GM23338 (cell line): ENCODE measurements at regions not wholly inside any gene's neighbourhood (a gene's known extent, or its start where the extent isn't known, plus 50 kb on each side); places are given as distances from the start of the nearest gene placed in this dataset.

ENCODE experiments used
- ATAC-seq: fragments of 200-7000 bp; cut with Tn5 transposase; 3 replicates; pipeline ENCODE4 v1.9.1; 2020
- DNase-seq: peaks from one replicate; pipeline ENCODE4 v3.0.0-alpha.2; 2015; ENCODE audit warnings: low spot score
- H2AFZ ChIP-seq: fragments of 200-600 bp; sonication (generic); 2 replicates; pipeline ENCODE4 v1.8.0; 2016; ENCODE audit warnings: antibody characterized with exemption, mild to moderate bottlenecking, moderate library complexity
- H3F3A ChIP-seq: fragments of 200-600 bp; sonication (generic); replicated peaks from 2 replicates; pipeline ENCODE4 v1.8.0; 2017; ENCODE audit warnings: antibody characterized with exemption, mixed run types, low read depth
- H3K27ac ChIP-seq: fragments of 200-600 bp; sonication (generic); 2 replicates; pipeline ENCODE4 v1.6.1; 2016; ENCODE audit warnings: low read depth
- H3K27me3 ChIP-seq: fragments of 200-600 bp; sonication (generic); 2 replicates; pipeline ENCODE4 v1.8.0; 2016; ENCODE audit warnings: mild to moderate bottlenecking, mixed run types, moderate library complexity; ENCODE audit not compliant: insufficient read depth
- H3K36me3 ChIP-seq: fragments of 200-600 bp; sonication (generic); 2 replicates; pipeline ENCODE4 v1.8.0; 2016; ENCODE audit warnings: mild to moderate bottlenecking; ENCODE audit not compliant: insufficient read depth
- H3K4me1 ChIP-seq: fragments of 200-600 bp; sonication (generic); 2 replicates; pipeline ENCODE4 v1.8.0; 2016; ENCODE audit warnings: mild to moderate bottlenecking, moderate library complexity; ENCODE audit not compliant: insufficient read depth
- H3K4me2 ChIP-seq: fragments of 200-600 bp; sonication (generic); 2 replicates; pipeline ENCODE4 v1.7.1; 2017; ENCODE audit warnings: mixed run types
- H3K4me3 ChIP-seq: fragments of 200-600 bp; sonication (generic); 2 replicates; pipeline ENCODE4 v1.6.1; 2016; ENCODE audit warnings: mixed run types
- H3K79me2 ChIP-seq: fragments of 200-600 bp; sonication (generic); replicated peaks from 2 replicates; pipeline ENCODE4 v1.8.0; 2017; ENCODE audit warnings: mild to moderate bottlenecking; ENCODE audit not compliant: insufficient read depth
- H3K9me2 ChIP-seq: fragments of 200-600 bp; sonication (generic); 2 replicates; pipeline ENCODE4 v1.8.0; 2017; ENCODE audit not compliant: insufficient read depth
- H4K20me1 ChIP-seq: fragments of 200-600 bp; sonication (generic); replicated peaks from 2 replicates; pipeline ENCODE4 v1.8.0; 2017; ENCODE audit warnings: mild to moderate bottlenecking; ENCODE audit not compliant: insufficient read depth
- H3K27ac Mint-ChIP-seq: 2 replicates; pipeline ENCODE4 v1.8.0; 2020; ENCODE audit warnings: inconsistent platforms, mild to moderate bottlenecking, moderate library complexity, mixed read lengths
- H3K27me3 Mint-ChIP-seq: 3 replicates; pipeline ENCODE4 v1.8.0; 2022; ENCODE audit warnings: low read depth, mild to moderate bottlenecking, moderate library complexity, mixed read lengths, inconsistent platforms; ENCODE audit not compliant: insufficient read depth, poor library complexity
- H3K36me3 Mint-ChIP-seq: 3 replicates; pipeline ENCODE4 v1.8.0; 2021; ENCODE audit warnings: low read depth, mild to moderate bottlenecking, inconsistent platforms, moderate library complexity, mixed read lengths
- H3K4me1 Mint-ChIP-seq: 3 replicates; pipeline ENCODE4 v1.8.0; 2020; ENCODE audit warnings: mild to moderate bottlenecking, inconsistent platforms, mixed read lengths
- H3K4me3 Mint-ChIP-seq: 3 replicates; pipeline ENCODE4 v1.8.0; 2021; ENCODE audit warnings: moderate library complexity, mild to moderate bottlenecking, inconsistent platforms, mixed read lengths
- H3K9me3 Mint-ChIP-seq: 3 replicates; pipeline ENCODE4 v1.8.0; 2020; ENCODE audit warnings: moderate library complexity, mild to moderate bottlenecking, inconsistent platforms, mixed read lengths
- CREB1 ChIP-seq: fragments of 250-450 bp; sonication (Bioruptor Pico); IDR thresholded peaks from 2 replicates; pipeline ENCODE4 v1.5.0; 2020; ENCODE audit warnings: low read depth, mild to moderate bottlenecking, moderate library complexity
- EZH2 ChIP-seq: fragments of 200-600 bp; sonication (generic); IDR thresholded peaks from one replicate; pipeline ENCODE4 v1.8.0; 2017; ENCODE audit warnings: antibody characterized with exemption, mild to moderate bottlenecking, low read depth; ENCODE audit not compliant: unreplicated experiment
- EZH2phosphoT487 ChIP-seq: fragments of 200-600 bp; sonication (generic); IDR thresholded peaks from one replicate; pipeline ENCODE4 v1.8.1; 2018; ENCODE audit warnings: antibody characterized with exemption; ENCODE audit not compliant: unreplicated experiment
- JUNB ChIP-seq: IDR thresholded peaks from one replicate; pipeline ENCODE4 v1.6.1; 2016; ENCODE audit warnings: antibody characterized with exemption; ENCODE audit not compliant: unreplicated experiment
- NANOG ChIP-seq: IDR thresholded peaks from 2 replicates; pipeline ENCODE4 v1.6.1; 2016; ENCODE audit warnings: antibody characterized with exemption, borderline replicate concordance
- POLR2AphosphoS5 ChIP-seq: IDR thresholded peaks from 2 replicates; pipeline ENCODE4 v1.6.1; 2016; ENCODE audit warnings: antibody characterized with exemption, low read depth
- STAT1 ChIP-seq: IDR thresholded peaks from one replicate; pipeline ENCODE4 v1.6.1; 2016; ENCODE audit warnings: antibody characterized with exemption; ENCODE audit not compliant: unreplicated experiment
- ZNF114 ChIP-seq: fragments of 250-450 bp; sonication (Bioruptor Pico); IDR thresholded peaks from 2 replicates; pipeline ENCODE4 v1.5.0; 2020; ENCODE audit warnings: mild to moderate bottlenecking, moderate library complexity
- ZNF331 ChIP-seq: fragments of 250-450 bp; sonication (Bioruptor Pico); IDR thresholded peaks from 2 replicates; pipeline ENCODE4 v1.5.0; 2020; ENCODE audit warnings: low read depth, mild to moderate bottlenecking, moderate library complexity
- TF ChIP-seq, protein P1 (sequence below), 2 experiments: fragments of 200-600 bp in 1 of 2; sonication (generic) in 1 of 2; conservative IDR thresholded peaks; 2 replicates each; pipeline versions ENCODE4 v1.5.1 to v1.6.1; 2016 to 2017; ENCODE audit warnings: antibody characterized with exemption in 2 of 2, low read depth in 2 of 2, mild to moderate bottlenecking in 2 of 2, moderate library complexity in 1 of 2
- TF ChIP-seq, protein P2 (sequence below): IDR thresholded peaks from one replicate; pipeline ENCODE4 v1.6.1; 2018; ENCODE audit warnings: antibody characterized with exemption; ENCODE audit not compliant: unreplicated experiment
- TF ChIP-seq, protein P3 (sequence below): IDR thresholded peaks from 2 replicates; pipeline ENCODE4 v1.6.1; 2016; ENCODE audit warnings: antibody characterized with exemption
- TF ChIP-seq, protein P4 (sequence below): fragments of 250-450 bp; sonication (Bioruptor Pico); IDR thresholded peaks from 2 replicates; pipeline ENCODE4 v1.5.0; 2020; ENCODE audit warnings: mild to moderate bottlenecking, moderate library complexity

DNA sequence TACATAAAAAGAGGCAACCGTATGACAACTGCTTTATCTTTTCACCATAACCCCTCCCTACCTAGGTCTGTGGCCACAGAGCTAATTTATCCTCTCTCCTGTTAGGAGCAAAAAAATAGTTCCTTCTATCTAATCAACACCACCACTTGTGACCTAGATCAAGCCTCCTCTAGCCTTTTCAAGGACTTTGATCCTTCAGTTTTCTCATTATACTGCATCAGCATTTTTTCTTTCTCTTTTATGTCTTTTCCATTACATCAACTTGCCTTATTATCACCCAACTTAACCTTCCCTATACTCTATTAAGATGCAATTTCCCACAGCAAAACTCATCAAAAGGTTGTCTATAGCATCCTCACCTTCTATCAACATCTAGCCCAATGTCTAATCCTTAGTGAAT, 211.0 kb downstream of the ANKRD50 start:
- Histone ChIP-seq H3K79me2 (no peaks in the 10 kb centered on the region), H3K4me1 (no peaks in the 10 kb centered on the region), H3K4me3 (no peak overlapping the region), H4K20me1 (no peaks in the 10 kb centered on the region), H3K36me3 (no peaks in the 10 kb centered on the region), H3F3A (no peaks in the 10 kb centered on the region), H3K27me3 (no peaks in the 10 kb centered on the region), H3K27ac (no peak overlapping the region), H2AFZ (no peak overlapping the region), H3K4me2 (no peak overlapping the region), H3K9me2 (no peaks in the 10 kb centered on the region)
- H3K27me3 Mint-ChIP-seq = no peaks in the 10 kb centered on the region
- H3K27ac Mint-ChIP-seq = no peak overlapping the region
- H3K4me1 Mint-ChIP-seq = peaks cover 8% of the 10 kb centered on the region; the same call in 2 of the 3 replicates
- ATAC-seq (no peak), DNase-seq (no peak)
- no peaks in the 10 kb centered on the region for H3K9me3 Mint-ChIP-seq
- no peak overlapping the region for H3K4me3 Mint-ChIP-seq
- no peaks in the 10 kb centered on the region for H3K36me3 Mint-ChIP-seq
- TF ChIP-seq, protein P1, sequence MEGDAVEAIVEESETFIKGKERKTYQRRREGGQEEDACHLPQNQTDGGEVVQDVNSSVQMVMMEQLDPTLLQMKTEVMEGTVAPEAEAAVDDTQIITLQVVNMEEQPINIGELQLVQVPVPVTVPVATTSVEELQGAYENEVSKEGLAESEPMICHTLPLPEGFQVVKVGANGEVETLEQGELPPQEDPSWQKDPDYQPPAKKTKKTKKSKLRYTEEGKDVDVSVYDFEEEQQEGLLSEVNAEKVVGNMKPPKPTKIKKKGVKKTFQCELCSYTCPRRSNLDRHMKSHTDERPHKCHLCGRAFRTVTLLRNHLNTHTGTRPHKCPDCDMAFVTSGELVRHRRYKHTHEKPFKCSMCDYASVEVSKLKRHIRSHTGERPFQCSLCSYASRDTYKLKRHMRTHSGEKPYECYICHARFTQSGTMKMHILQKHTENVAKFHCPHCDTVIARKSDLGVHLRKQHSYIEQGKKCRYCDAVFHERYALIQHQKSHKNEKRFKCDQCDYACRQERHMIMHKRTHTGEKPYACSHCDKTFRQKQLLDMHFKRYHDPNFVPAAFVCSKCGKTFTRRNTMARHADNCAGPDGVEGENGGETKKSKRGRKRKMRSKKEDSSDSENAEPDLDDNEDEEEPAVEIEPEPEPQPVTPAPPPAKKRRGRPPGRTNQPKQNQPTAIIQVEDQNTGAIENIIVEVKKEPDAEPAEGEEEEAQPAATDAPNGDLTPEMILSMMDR (conservative IDR thresholded peaks at IDR 0.05; ENCODE audit: low read depth in 2 of 2) = no peak
- TF ChIP-seq ZNF331 (no peak), CREB1 (CRISPR knock-in tag) (no peak), EZH2phosphoT487 (no peak), ZNF114 (CRISPR knock-in tag) (no peak), POLR2AphosphoS5 (no peak), NANOG (no peak), EZH2 (no peak), JUNB (no peak), STAT1 (no peak)
- TF ChIP-seq, protein P2, sequence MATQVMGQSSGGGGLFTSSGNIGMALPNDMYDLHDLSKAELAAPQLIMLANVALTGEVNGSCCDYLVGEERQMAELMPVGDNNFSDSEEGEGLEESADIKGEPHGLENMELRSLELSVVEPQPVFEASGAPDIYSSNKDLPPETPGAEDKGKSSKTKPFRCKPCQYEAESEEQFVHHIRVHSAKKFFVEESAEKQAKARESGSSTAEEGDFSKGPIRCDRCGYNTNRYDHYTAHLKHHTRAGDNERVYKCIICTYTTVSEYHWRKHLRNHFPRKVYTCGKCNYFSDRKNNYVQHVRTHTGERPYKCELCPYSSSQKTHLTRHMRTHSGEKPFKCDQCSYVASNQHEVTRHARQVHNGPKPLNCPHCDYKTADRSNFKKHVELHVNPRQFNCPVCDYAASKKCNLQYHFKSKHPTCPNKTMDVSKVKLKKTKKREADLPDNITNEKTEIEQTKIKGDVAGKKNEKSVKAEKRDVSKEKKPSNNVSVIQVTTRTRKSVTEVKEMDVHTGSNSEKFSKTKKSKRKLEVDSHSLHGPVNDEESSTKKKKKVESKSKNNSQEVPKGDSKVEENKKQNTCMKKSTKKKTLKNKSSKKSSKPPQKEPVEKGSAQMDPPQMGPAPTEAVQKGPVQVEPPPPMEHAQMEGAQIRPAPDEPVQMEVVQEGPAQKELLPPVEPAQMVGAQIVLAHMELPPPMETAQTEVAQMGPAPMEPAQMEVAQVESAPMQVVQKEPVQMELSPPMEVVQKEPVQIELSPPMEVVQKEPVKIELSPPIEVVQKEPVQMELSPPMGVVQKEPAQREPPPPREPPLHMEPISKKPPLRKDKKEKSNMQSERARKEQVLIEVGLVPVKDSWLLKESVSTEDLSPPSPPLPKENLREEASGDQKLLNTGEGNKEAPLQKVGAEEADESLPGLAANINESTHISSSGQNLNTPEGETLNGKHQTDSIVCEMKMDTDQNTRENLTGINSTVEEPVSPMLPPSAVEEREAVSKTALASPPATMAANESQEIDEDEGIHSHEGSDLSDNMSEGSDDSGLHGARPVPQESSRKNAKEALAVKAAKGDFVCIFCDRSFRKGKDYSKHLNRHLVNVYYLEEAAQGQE = no peak
- TF ChIP-seq, protein P3, sequence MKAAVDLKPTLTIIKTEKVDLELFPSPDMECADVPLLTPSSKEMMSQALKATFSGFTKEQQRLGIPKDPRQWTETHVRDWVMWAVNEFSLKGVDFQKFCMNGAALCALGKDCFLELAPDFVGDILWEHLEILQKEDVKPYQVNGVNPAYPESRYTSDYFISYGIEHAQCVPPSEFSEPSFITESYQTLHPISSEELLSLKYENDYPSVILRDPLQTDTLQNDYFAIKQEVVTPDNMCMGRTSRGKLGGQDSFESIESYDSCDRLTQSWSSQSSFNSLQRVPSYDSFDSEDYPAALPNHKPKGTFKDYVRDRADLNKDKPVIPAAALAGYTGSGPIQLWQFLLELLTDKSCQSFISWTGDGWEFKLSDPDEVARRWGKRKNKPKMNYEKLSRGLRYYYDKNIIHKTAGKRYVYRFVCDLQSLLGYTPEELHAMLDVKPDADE = no peak
- TF ChIP-seq, protein P4, sequence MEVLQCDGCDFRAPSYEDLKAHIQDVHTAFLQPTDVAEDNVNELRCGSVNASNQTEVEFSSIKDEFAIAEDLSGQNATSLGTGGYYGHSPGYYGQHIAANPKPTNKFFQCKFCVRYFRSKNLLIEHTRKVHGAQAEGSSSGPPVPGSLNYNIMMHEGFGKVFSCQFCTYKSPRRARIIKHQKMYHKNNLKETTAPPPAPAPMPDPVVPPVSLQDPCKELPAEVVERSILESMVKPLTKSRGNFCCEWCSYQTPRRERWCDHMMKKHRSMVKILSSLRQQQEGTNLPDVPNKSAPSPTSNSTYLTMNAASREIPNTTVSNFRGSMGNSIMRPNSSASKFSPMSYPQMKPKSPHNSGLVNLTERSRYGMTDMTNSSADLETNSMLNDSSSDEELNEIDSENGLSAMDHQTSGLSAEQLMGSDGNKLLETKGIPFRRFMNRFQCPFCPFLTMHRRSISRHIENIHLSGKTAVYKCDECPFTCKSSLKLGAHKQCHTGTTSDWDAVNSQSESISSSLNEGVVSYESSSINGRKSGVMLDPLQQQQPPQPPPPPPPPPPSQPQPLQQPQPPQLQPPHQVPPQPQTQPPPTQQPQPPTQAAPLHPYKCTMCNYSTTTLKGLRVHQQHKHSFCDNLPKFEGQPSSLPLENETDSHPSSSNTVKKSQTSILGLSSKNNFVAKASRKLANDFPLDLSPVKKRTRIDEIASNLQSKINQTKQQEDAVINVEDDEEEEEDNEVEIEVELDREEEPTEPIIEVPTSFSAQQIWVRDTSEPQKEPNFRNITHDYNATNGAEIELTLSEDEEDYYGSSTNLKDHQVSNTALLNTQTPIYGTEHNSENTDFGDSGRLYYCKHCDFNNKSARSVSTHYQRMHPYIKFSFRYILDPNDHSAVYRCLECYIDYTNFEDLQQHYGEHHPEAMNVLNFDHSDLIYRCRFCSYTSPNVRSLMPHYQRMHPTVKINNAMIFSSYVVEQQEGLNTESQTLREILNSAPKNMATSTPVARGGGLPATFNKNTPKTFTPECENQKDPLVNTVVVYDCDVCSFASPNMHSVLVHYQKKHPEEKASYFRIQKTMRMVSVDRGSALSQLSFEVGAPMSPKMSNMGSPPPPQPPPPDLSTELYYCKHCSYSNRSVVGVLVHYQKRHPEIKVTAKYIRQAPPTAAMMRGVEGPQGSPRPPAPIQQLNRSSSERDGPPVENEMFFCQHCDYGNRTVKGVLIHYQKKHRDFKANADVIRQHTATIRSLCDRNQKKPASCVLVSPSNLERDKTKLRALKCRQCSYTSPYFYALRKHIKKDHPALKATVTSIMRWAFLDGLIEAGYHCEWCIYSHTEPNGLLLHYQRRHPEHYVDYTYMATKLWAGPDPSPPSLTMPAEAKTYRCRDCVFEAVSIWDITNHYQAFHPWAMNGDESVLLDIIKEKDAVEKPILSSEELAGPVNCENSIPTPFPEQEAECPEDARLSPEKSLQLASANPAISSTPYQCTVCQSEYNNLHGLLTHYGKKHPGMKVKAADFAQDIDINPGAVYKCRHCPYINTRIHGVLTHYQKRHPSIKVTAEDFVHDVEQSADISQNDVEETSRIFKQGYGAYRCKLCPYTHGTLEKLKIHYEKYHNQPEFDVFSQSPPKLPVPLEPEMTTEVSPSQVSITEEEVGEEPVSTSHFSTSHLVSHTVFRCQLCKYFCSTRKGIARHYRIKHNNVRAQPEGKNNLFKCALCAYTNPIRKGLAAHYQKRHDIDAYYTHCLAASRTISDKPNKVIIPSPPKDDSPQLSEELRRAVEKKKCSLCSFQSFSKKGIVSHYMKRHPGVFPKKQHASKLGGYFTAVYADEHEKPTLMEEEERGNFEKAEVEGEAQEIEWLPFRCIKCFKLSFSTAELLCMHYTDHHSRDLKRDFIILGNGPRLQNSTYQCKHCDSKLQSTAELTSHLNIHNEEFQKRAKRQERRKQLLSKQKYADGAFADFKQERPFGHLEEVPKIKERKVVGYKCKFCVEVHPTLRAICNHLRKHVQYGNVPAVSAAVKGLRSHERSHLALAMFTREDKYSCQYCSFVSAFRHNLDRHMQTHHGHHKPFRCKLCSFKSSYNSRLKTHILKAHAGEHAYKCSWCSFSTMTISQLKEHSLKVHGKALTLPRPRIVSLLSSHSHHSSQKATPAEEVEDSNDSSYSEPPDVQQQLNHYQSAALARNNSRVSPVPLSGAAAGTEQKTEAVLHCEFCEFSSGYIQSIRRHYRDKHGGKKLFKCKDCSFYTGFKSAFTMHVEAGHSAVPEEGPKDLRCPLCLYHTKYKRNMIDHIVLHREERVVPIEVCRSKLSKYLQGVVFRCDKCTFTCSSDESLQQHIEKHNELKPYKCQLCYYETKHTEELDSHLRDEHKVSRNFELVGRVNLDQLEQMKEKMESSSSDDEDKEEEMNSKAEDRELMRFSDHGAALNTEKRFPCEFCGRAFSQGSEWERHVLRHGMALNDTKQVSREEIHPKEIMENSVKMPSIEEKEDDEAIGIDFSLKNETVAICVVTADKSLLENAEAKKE (CRISPR knock-in tag) = no peak
